Loucy (cell line): ENCODE measurements at regions not wholly inside any gene's neighbourhood (a gene's known extent, or its start where the extent isn't known, plus 50 kb on each side); places are given as distances from the start of the nearest gene placed in this dataset.

Experiments used
- H2AFZ ChIP-seq: fragments of 200-600 bp; sonication (generic); 2 replicates; pipeline ENCODE4 v1.6.0; 2016; ENCODE audit warnings: antibody characterized with exemption, mild to moderate bottlenecking, low read length, moderate library complexity
- H3F3A ChIP-seq: fragments of 200-600 bp; 2 replicates; pipeline ENCODE4 v1.6.0; 2016; ENCODE audit warnings: antibody characterized with exemption, low read depth, mild to moderate bottlenecking
- H3K27me3 ChIP-seq: fragments of 200-600 bp; sonication (generic); 2 replicates; pipeline ENCODE4 v1.6.1; 2014; ENCODE audit warnings: low read length, mild to moderate bottlenecking; ENCODE audit not compliant: insufficient read depth, poor library complexity, severe bottlenecking
- H3K36me3 ChIP-seq: fragments of 200-600 bp; sonication (generic); 2 replicates; pipeline ENCODE4 v1.6.1; 2016; ENCODE audit warnings: low read length; ENCODE audit not compliant: insufficient read depth
- H3K4me1 ChIP-seq: fragments of 200-600 bp; sonication (generic); 2 replicates; pipeline ENCODE4 v1.5.1; 2014; ENCODE audit warnings: low read length, mild to moderate bottlenecking; ENCODE audit not compliant: insufficient read depth, poor library complexity, severe bottlenecking
- H3K4me2 ChIP-seq: fragments of 200-600 bp; sonication (generic); 2 replicates; pipeline ENCODE4 v1.6.0; 2014; ENCODE audit warnings: antibody characterized with exemption, low read length, low read depth, mild to moderate bottlenecking; ENCODE audit not compliant: poor library complexity, severe bottlenecking
- H3K4me3 ChIP-seq: fragments of 200-600 bp; sonication (generic); 2 replicates; pipeline ENCODE4 v1.5.1; 2014; ENCODE audit warnings: low read length, mild to moderate bottlenecking, mixed read lengths; ENCODE audit not compliant: poor library complexity, severe bottlenecking
- H3K79me2 ChIP-seq: fragments of 200-600 bp; sonication (generic); 2 replicates; pipeline ENCODE4 v1.6.1; 2014; ENCODE audit warnings: low read length; ENCODE audit not compliant: insufficient read depth
- H3K9ac ChIP-seq: fragments of 200-600 bp; sonication (generic); 2 replicates; pipeline ENCODE4 v1.6.0; 2014; ENCODE audit warnings: mild to moderate bottlenecking, low read depth, low read length, moderate library complexity; ENCODE audit not compliant: poor library complexity, severe bottlenecking
- H3K9me2 ChIP-seq: fragments of 200-600 bp; sonication (generic); replicated peaks from 2 replicates; pipeline ENCODE4 v1.6.1; 2016; ENCODE audit warnings: low read depth, low read length, mixed read lengths
- H3K9me3 ChIP-seq: fragments of 200-600 bp; sonication (generic); 2 replicates; pipeline ENCODE4 v1.6.1; 2014; ENCODE audit warnings: mild to moderate bottlenecking, antibody characterized with exemption, low read length, low read depth; ENCODE audit not compliant: insufficient read depth
- H4K20me1 ChIP-seq: fragments of 200-600 bp; sonication (generic); 2 replicates; pipeline ENCODE4 v1.6.0; 2014; ENCODE audit warnings: antibody characterized with exemption, low read length, mild to moderate bottlenecking; ENCODE audit not compliant: insufficient read depth, poor library complexity, severe bottlenecking
- EZH2phosphoT487 ChIP-seq: fragments of 200-600 bp; IDR thresholded peaks from 2 replicates; pipeline ENCODE4 v1.6.1; 2018; ENCODE audit warnings: antibody characterized with exemption, mild to moderate bottlenecking, moderate library complexity, borderline replicate concordance
- TF ChIP-seq, protein P1 (sequence below): fragments of 200-600 bp; sonication (generic); conservative IDR thresholded peaks from 2 replicates; pipeline ENCODE4 v1.5.1; 2014; ENCODE audit warnings: mild to moderate bottlenecking, antibody characterized with exemption, low read length

GRCh38 chr2:146931109-146931508, 913.7 kb upstream of the ACVR2A start:
- Histone ChIP-seq H3K36me3 (no peaks in the 10 kb centered on the region), H2AFZ (no peak overlapping the region), H3K9me3 (no peaks in the 10 kb centered on the region)

GRCh38 chr2:146927080-146927711, 917.6 kb upstream of the ACVR2A start:
- Histone ChIP-seq H3K79me2 (no peaks in the 10 kb centered on the region), H3K4me1 (no peaks in the 10 kb centered on the region), H3K27me3 (no peaks in the 10 kb centered on the region), H3K4me3 (no peak overlapping the region), H3K9me2 (no peaks in the 10 kb centered on the region), H3K9me3 (no peaks in the 10 kb centered on the region), H3K36me3 (no peaks in the 10 kb centered on the region), H4K20me1 (no peaks in the 10 kb centered on the region), H3K4me2 (no peak overlapping the region), H3F3A (no peaks in the 10 kb centered on the region), H3K9ac (no peak overlapping the region), H2AFZ (no peak overlapping the region)
- TF ChIP-seq, protein P1, sequence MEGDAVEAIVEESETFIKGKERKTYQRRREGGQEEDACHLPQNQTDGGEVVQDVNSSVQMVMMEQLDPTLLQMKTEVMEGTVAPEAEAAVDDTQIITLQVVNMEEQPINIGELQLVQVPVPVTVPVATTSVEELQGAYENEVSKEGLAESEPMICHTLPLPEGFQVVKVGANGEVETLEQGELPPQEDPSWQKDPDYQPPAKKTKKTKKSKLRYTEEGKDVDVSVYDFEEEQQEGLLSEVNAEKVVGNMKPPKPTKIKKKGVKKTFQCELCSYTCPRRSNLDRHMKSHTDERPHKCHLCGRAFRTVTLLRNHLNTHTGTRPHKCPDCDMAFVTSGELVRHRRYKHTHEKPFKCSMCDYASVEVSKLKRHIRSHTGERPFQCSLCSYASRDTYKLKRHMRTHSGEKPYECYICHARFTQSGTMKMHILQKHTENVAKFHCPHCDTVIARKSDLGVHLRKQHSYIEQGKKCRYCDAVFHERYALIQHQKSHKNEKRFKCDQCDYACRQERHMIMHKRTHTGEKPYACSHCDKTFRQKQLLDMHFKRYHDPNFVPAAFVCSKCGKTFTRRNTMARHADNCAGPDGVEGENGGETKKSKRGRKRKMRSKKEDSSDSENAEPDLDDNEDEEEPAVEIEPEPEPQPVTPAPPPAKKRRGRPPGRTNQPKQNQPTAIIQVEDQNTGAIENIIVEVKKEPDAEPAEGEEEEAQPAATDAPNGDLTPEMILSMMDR: no peak
- TF ChIP-seq EZH2phosphoT487: no peak

More at GRCh38 chr2:146931109-146931508, 913.7 kb upstream of the ACVR2A start:
- Histone ChIP-seq H3K27me3 (no peaks in the 10 kb centered on the region), H3K79me2 (no peaks in the 10 kb centered on the region), H3F3A (no peaks in the 10 kb centered on the region), H3K4me3 (no peak overlapping the region), H3K9me2 (no peaks in the 10 kb centered on the region), H3K9ac (no peak overlapping the region), H3K4me2 (no peak overlapping the region), H4K20me1 (no peaks in the 10 kb centered on the region), H3K4me1 (no peaks in the 10 kb centered on the region)
- no peak for TF ChIP-seq EZH2phosphoT487
- TF ChIP-seq, protein P1: no peak

GRCh38 chr2:146918280-146918679, 926.5 kb upstream of the ACVR2A start:
- Histone ChIP-seq H3K4me3 (no peak overlapping the region), H3F3A (no peaks in the 10 kb centered on the region), H3K9ac (no peak overlapping the region), H3K27me3 (no peaks in the 10 kb centered on the region), H3K79me2 (no peaks in the 10 kb centered on the region), H3K9me3 (no peaks in the 10 kb centered on the region), H3K4me2 (no peak overlapping the region), H3K36me3 (no peaks in the 10 kb centered on the region), H2AFZ (no peak overlapping the region), H4K20me1 (no peaks in the 10 kb centered on the region), H3K9me2 (no peaks in the 10 kb centered on the region), H3K4me1 (no peaks in the 10 kb centered on the region)
- no peak for TF ChIP-seq EZH2phosphoT487
- TF ChIP-seq, protein P1: no peak
